A673 (cell line): ENCODE measurements at regions not wholly inside any gene's neighbourhood (a gene's known extent, or its start where the extent isn't known, plus 50 kb on each side); places are given as distances from the start of the nearest gene placed in this dataset.
"Not testable (repeated sequence)": the region's sequence is repeated elsewhere in the genome, so short reads cannot be mapped to it uniquely, and the experiment has no call there.

Experiments
- EZH2 ChIP-seq: fragments of 200-600 bp; sonication (generic); IDR thresholded peaks from 2 replicates; pipeline ENCODE4 v1.6.1; 2017; ENCODE audit warnings: borderline replicate concordance, low read depth, mild to moderate bottlenecking, mixed read lengths, antibody characterized with exemption, low read length; ENCODE audit not compliant: poor library complexity, severe bottlenecking
- TF ChIP-seq, protein P1 (sequence below): fragments of 300-800, 200-600 bp; sonication (generic); conservative IDR thresholded peaks from 2 replicates; pipeline ENCODE4 v1.5.1; 2017; ENCODE audit warnings: low read depth, mild to moderate bottlenecking, antibody characterized with exemption, low read length, moderate library complexity, mixed read lengths

DNA sequence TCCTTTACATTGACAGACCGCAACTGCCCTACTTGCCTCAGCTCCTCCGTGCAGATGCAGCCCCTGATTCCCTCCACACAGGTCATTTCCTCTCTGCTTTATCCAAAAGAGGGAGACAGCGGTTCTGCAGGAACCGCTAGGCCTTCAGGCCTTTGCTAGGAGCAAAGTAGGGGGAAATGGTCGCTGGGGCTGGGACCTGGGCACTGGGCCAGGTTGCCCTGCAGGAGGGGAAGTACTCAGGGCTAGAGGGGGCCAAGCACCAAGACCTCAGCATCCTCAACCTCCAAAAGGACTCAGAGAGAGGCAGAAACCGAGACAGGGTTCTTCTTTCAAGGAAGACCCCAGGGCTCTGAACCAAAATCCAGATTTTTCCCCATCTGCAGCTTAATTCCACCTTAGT lies 160.4 kb upstream of the NOTCH2NLA start:
- TF ChIP-seq, protein P1, sequence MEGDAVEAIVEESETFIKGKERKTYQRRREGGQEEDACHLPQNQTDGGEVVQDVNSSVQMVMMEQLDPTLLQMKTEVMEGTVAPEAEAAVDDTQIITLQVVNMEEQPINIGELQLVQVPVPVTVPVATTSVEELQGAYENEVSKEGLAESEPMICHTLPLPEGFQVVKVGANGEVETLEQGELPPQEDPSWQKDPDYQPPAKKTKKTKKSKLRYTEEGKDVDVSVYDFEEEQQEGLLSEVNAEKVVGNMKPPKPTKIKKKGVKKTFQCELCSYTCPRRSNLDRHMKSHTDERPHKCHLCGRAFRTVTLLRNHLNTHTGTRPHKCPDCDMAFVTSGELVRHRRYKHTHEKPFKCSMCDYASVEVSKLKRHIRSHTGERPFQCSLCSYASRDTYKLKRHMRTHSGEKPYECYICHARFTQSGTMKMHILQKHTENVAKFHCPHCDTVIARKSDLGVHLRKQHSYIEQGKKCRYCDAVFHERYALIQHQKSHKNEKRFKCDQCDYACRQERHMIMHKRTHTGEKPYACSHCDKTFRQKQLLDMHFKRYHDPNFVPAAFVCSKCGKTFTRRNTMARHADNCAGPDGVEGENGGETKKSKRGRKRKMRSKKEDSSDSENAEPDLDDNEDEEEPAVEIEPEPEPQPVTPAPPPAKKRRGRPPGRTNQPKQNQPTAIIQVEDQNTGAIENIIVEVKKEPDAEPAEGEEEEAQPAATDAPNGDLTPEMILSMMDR = not testable (repeated sequence)
- not testable (repeated sequence) for TF ChIP-seq EZH2
